ENCODE measurements at regions not wholly inside any gene's neighbourhood (a gene's known extent, or its start where the extent isn't known, plus 50 kb on each side); places are given as distances from the start of the nearest gene placed in this dataset.

DNA sequence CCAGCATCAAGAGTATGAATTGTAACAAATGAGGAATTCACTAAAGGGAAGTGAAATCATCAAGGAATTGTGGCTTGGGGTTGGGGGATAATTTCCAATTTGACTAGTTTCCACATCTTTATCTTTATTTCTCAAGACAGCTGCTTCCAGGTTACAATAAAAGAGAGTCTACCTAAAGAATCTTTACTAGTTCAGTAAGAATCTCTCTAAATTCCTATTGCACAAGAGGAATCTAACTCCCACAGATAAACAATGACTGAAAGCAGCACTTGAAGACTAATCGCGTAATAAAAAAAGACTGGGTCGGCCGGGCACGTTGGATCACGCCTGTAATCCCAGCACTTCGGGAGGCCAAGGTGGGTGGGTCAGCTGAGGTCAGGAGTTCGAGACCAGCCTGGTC, 194.4 kb downstream of the KBTBD8 start:
- TF ChIP-seq POLR2A (IDR thresholded peaks at IDR 0.05; ENCODE audit: low read depth), result no peak
- no peak for TF ChIP-seq CTCF (IDR thresholded peaks at IDR 0.05)
- TF ChIP-seq POLR2AphosphoS5 (IDR thresholded peaks at IDR 0.05), result no peak
